HEK293 (cell line): ENCODE measurements at regions not wholly inside any gene's neighbourhood (a gene's known extent, or its start where the extent isn't known, plus 50 kb on each side); places are given as distances from the start of the nearest gene placed in this dataset.

Experiments used
- CTCF ChIA-PET: fragments of 350-600 bp; formaldehyde crosslinking; extraction: SDS; loops from one replicate; lab custom pipeline; 2021; ENCODE audit warnings: antibody characterized with exemption; lab: Yijun Ruan, JAX
- POLR2A ChIA-PET: fragments of 300-600 bp; formaldehyde crosslinking; extraction: SDS; loops from one replicate; lab custom pipeline; 2020; ENCODE audit warnings: antibody characterized with exemption, inconsistent platforms; lab: Yijun Ruan, JAX
- H3K27ac ChIP-seq: fragments of 200-500 bp; sonication (Bioruptor generic); 2 replicates; pipeline ENCODE4 v1.5.1; 2014; ENCODE audit warnings: low read depth, low read length, control low read depth, inconsistent platforms; ENCODE audit errors: extremely low read depth
- H3K36me3 ChIP-seq, 2 experiments: fragments of 200-500 bp in 1 of 2; sonication (Bioruptor generic) in 1 of 2; 1 replicate in 1 of 2; 2 replicates in 1 of 2; pipeline ENCODE4 v1.5.1; 2014 to 2017; ENCODE audit warnings: inconsistent platforms in 2 of 2, low read length in 2 of 2; ENCODE audit not compliant: control insufficient read depth in 2 of 2, insufficient read depth in 1 of 2
- H3K4me1 ChIP-seq: fragments of 200-500 bp; sonication (Bioruptor generic); 2 replicates; pipeline ENCODE4 v1.5.1; 2014; ENCODE audit warnings: mild to moderate bottlenecking, low read length, inconsistent platforms; ENCODE audit not compliant: control insufficient read depth, insufficient read depth
- H3K4me3 ChIP-seq: 2 replicates; pipeline ENCODE4 v1.5.1; 2011; ENCODE audit warnings: low read depth, mild to moderate bottlenecking, control low read depth, low read length, moderate library complexity
- H3K9me3 ChIP-seq: fragments of 200-500 bp; sonication (Bioruptor generic); 2 replicates; pipeline ENCODE4 v1.5.1; 2014; ENCODE audit warnings: low read depth, low read length, inconsistent platforms; ENCODE audit not compliant: control insufficient read depth, insufficient read depth
- AEBP2 ChIP-seq: fragments of 450-650 bp; formaldehyde crosslinking; IDR thresholded peaks from 2 replicates; pipeline ENCODE4 v1.5.1; 2016; ENCODE audit warnings: missing biosample characterization, missing genetic modification characterization, borderline replicate concordance
- EGR2 ChIP-seq: fragments of 450-650 bp; formaldehyde crosslinking; IDR thresholded peaks from 2 replicates; pipeline ENCODE4 v1.5.1; 2016; ENCODE audit warnings: low read depth, missing biosample characterization, missing genetic modification characterization
- GFI1B ChIP-seq: fragments of 450-650 bp; formaldehyde crosslinking; IDR thresholded peaks from 2 replicates; pipeline ENCODE4 v1.5.1; 2016; ENCODE audit warnings: missing biosample characterization, missing genetic modification characterization
- PRDM1 ChIP-seq: fragments of 450-650 bp; formaldehyde crosslinking; IDR thresholded peaks from 2 replicates; pipeline ENCODE4; 2016; ENCODE audit warnings: missing biosample characterization, missing genetic modification characterization
- SALL2 ChIP-seq: fragments of 450-650 bp; formaldehyde crosslinking; IDR thresholded peaks from 2 replicates; pipeline ENCODE4 v1.5.0; 2017; ENCODE audit warnings: missing biosample characterization, mild to moderate bottlenecking, missing genetic modification characterization, borderline replicate concordance
- SCRT2 ChIP-seq: fragments of 450-650 bp; formaldehyde crosslinking; IDR thresholded peaks from 2 replicates; pipeline ENCODE4 v1.5.1; 2016; ENCODE audit warnings: missing biosample characterization, missing genetic modification characterization
- SP2 ChIP-seq: fragments of 450-650 bp; formaldehyde crosslinking; IDR thresholded peaks from 2 replicates; pipeline ENCODE4 v1.5.1; 2016; ENCODE audit warnings: missing biosample characterization, missing genetic modification characterization
- ZBTB6 ChIP-seq: fragments of 450-650 bp; formaldehyde crosslinking; IDR thresholded peaks from 2 replicates; pipeline ENCODE4 v1.5.1; 2017; ENCODE audit warnings: missing biosample characterization, missing genetic modification characterization
- ZFP3 ChIP-seq: fragments of 450-650 bp; formaldehyde crosslinking; IDR thresholded peaks from 2 replicates; pipeline ENCODE4 v1.5.1; 2016; ENCODE audit warnings: low read depth, missing biosample characterization, missing genetic modification characterization
- ZFP69B ChIP-seq: fragments of 450-650 bp; formaldehyde crosslinking; IDR thresholded peaks from 2 replicates; pipeline ENCODE4 v1.5.1; 2016; ENCODE audit warnings: missing biosample characterization, missing genetic modification characterization
- ZIC2 ChIP-seq: fragments of 450-650 bp; formaldehyde crosslinking; IDR thresholded peaks from 2 replicates; pipeline ENCODE4 v1.5.1; 2016; ENCODE audit warnings: missing biosample characterization, missing genetic modification characterization
- ZNF114 ChIP-seq: fragments of 450-650 bp; formaldehyde crosslinking; IDR thresholded peaks from 2 replicates; pipeline ENCODE4 v1.5.0; 2017; ENCODE audit warnings: missing biosample characterization, missing genetic modification characterization
- ZNF146 ChIP-seq: fragments of 450-650 bp; formaldehyde crosslinking; IDR thresholded peaks from 2 replicates; pipeline ENCODE4 v1.5.1; 2016; ENCODE audit warnings: missing biosample characterization, missing genetic modification characterization
- ZNF16 ChIP-seq: fragments of 450-650 bp; formaldehyde crosslinking; IDR thresholded peaks from 2 replicates; pipeline ENCODE4 v1.5.1; 2016; ENCODE audit warnings: low read depth, missing biosample characterization, missing genetic modification characterization
- ZNF223 ChIP-seq: fragments of 450-650 bp; formaldehyde crosslinking; IDR thresholded peaks from 2 replicates; pipeline ENCODE4 v1.5.1; 2016; ENCODE audit warnings: missing biosample characterization, missing genetic modification characterization
- ZNF341 ChIP-seq: fragments of 450-650 bp; formaldehyde crosslinking; IDR thresholded peaks from 2 replicates; pipeline ENCODE4; 2016; ENCODE audit warnings: low read depth, missing biosample characterization, missing genetic modification characterization
- ZNF354C ChIP-seq: fragments of 450-650 bp; formaldehyde crosslinking; IDR thresholded peaks from 2 replicates; pipeline ENCODE4 v1.5.1; 2016; ENCODE audit warnings: missing biosample characterization, missing genetic modification characterization, low read depth, borderline replicate concordance
- ZNF366 ChIP-seq: fragments of 450-650 bp; formaldehyde crosslinking; conservative IDR thresholded peaks from 2 replicates; pipeline ENCODE4 v1.5.1; 2016; ENCODE audit warnings: missing biosample characterization, missing genetic modification characterization
- ZNF544 ChIP-seq: fragments of 450-650 bp; formaldehyde crosslinking; IDR thresholded peaks from 2 replicates; pipeline ENCODE4 v1.5.0; 2017; ENCODE audit warnings: missing biosample characterization, missing genetic modification characterization
- ZNF561 ChIP-seq: fragments of 450-650 bp; IDR thresholded peaks from 2 replicates; pipeline ENCODE4 v1.5.1; 2018; ENCODE audit warnings: missing biosample characterization, missing genetic modification characterization, borderline replicate concordance
- ZNF626 ChIP-seq: fragments of 450-650 bp; sonication (Bioruptor Pico); formaldehyde crosslinking; IDR thresholded peaks from 2 replicates; pipeline ENCODE4 v1.5.1; 2018; ENCODE audit warnings: missing biosample characterization, missing genetic modification characterization, inconsistent platforms
- ZNF747 ChIP-seq: fragments of 450-650 bp; formaldehyde crosslinking; IDR thresholded peaks from 2 replicates; pipeline ENCODE4 v1.5.1; 2016; ENCODE audit warnings: missing biosample characterization, missing genetic modification characterization
- ZNF792 ChIP-seq: fragments of 450-650 bp; formaldehyde crosslinking; IDR thresholded peaks from 2 replicates; pipeline ENCODE4 v1.5.1; 2016; ENCODE audit warnings: missing biosample characterization, missing genetic modification characterization
- ZSCAN4 ChIP-seq: fragments of 450-650 bp; formaldehyde crosslinking; IDR thresholded peaks from 2 replicates; pipeline ENCODE4 v1.5.1; 2017; ENCODE audit warnings: missing biosample characterization, missing genetic modification characterization

- no peak overlapping the region for H3K4me3 ChIP-seq
- H3K36me3 ChIP-seq, result no peaks in the 10 kb centered on the region
- CTCF ChIA-PET, result no interaction called here
- TF ChIP-seq EGR2 (peak; percentile 66; the same call in 1 of the 2 replicates), ZNF792 (tag by site-specific recombination) (no peak)
- TF ChIP-seq, all 188 proteins: peak for 1
- no peaks in the 10 kb centered on the region for H3K4me1 ChIP-seq
- POLR2A ChIA-PET, result no interaction called here
- no peaks in the 10 kb centered on the region; the same call in 1 of the 2 replicates for H3K9me3 ChIP-seq
- no peak overlapping the region for H3K27ac ChIP-seq
Measured at GRCh38 chr15:69648212-69648611, 195.6 kb downstream of the RPLP1 start.

- no peaks in the 10 kb centered on the region for H3K36me3 ChIP-seq
- no peaks in the 10 kb centered on the region for H3K9me3 ChIP-seq
- no peaks in the 10 kb centered on the region for H3K4me1 ChIP-seq
- TF ChIP-seq ZFP3 (tag by site-specific recombination) (no peak), SCRT2 (tag by site-specific recombination) (no peak), PRDM1 (tag by site-specific recombination) (no peak), SALL2 (tag by site-specific recombination) (no peak), ZNF146 (tag by site-specific recombination) (no peak), SP2 (tag by site-specific recombination) (no peak), ZBTB6 (no peak), ZNF747 (tag by site-specific recombination) (no peak)
- CTCF ChIA-PET, result interaction anchor here (0.6 to 1.4 kb wide), 4 partner anchors 10 to 176 kb away, joined by 3 to 4 read pairs (median 3); no protein-coding TSS in a partner anchor
- H3K27ac ChIP-seq, result no peak overlapping the region
- H3K4me3 ChIP-seq, result no peak overlapping the region
- POLR2A ChIA-PET, result no interaction called here
Measured at GRCh38 chr15:69648775-69649735, 196.4 kb downstream of the RPLP1 start.

- POLR2A ChIA-PET, result no interaction called here
- Histone ChIP-seq H3K27ac (no peak overlapping the region), H3K36me3 (no peaks in the 10 kb centered on the region), H3K4me3 (no peak overlapping the region), H3K4me1 (no peaks in the 10 kb centered on the region), H3K9me3 (no peaks in the 10 kb centered on the region)
- TF ChIP-seq ZNF223 (no peak), ZFP3 (tag by site-specific recombination) (no peak), ZNF561 (tag by site-specific recombination) (no peak), ZFP69B (tag by site-specific recombination) (no peak), ZNF544 (tag by site-specific recombination) (no peak), ZNF146 (tag by site-specific recombination) (no peak), ZNF626 (tag by site-specific recombination) (no peak), ZNF16 (no peak), ZNF366 (tag by site-specific recombination) (no peak), ZNF341 (no peak), GFI1B (tag by site-specific recombination) (no peak), ZNF114 (tag by site-specific recombination) (no peak), ZSCAN4 (no peak), ZNF354C (no peak), ZIC2 (tag by site-specific recombination) (no peak), AEBP2 (tag by site-specific recombination) (no peak)
- CTCF ChIA-PET, result interaction anchor here (1.4 kb wide), 1 partner anchor 174 kb away, joined by 5 read pairs; no protein-coding TSS in a partner anchor
Measured at GRCh38 chr15:69652293-69652692, 199.7 kb downstream of the RPLP1 start.
